ENCODE measurements at regions not wholly inside any gene's neighbourhood (a gene's known extent, or its start where the extent isn't known, plus 50 kb on each side); places are given as distances from the start of the nearest gene placed in this dataset.

DNA sequence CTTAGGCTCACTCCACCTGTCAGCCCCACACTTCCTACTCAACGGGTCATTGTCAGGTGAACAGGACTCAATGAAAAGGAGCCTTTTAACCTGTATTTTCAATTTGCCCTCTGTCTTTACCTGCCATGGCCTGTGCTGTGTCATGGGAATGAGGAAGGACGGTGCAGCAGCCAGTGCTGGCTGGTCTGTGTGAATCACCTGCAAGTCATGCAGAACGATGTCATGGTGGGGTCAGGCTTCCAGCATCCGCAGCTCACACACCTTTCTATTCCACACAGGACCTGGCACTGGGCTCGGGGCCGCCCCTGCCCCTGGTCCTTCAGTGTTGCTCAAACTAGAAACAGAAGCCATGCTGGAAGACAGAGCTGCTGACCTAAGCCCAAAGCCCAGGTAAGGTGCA is 188.7 kb upstream of the GMDS start:
- no peak for DNase-seq (ENCODE audit: extremely low read depth, low read depth, low spot score)

DNA sequence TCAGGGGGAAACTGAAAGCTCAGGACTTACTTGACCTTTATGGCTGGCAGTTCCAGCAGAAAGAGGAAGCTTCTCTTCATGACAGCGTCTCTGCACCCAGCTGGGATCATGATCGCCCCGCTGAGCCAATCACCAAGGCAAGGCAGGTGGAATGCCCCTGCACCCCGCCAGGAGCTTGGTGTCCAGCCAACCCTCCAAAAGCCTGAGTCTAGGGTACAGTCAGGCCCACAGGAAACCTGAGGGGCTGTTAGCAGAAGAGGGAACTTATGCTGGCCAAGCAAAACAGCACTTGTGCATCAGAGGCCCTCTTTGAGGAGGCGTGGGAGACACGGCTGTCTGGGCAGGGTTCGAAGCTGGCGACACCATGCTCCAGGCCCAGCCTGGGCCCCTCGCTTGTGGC is 188.3 kb upstream of the GMDS start:
- DNase-seq (ENCODE audit: extremely low read depth, low read depth, low spot score): no peak

DNA sequence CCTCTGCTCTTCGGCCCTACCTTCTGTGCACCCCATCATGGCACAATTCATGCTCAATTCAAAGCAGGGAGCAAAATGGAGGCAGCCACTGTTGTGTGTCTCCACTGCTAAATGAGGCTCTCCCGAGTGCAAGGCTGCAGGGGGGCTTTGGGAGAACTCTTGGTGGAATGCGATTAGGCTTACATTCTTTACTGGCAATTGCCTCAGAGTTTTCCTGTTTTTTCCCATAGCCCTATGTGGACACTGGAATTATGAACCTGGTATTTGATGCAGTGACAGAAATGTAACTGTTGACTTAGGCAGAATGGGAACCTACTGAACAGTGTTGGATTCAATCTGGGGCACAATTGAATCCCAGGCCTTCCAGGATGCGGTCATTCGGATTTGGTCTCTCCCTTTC is 187.9 kb upstream of the GMDS start:
- DNase-seq (ENCODE audit: extremely low read depth, low read depth, low spot score): no peak

DNA sequence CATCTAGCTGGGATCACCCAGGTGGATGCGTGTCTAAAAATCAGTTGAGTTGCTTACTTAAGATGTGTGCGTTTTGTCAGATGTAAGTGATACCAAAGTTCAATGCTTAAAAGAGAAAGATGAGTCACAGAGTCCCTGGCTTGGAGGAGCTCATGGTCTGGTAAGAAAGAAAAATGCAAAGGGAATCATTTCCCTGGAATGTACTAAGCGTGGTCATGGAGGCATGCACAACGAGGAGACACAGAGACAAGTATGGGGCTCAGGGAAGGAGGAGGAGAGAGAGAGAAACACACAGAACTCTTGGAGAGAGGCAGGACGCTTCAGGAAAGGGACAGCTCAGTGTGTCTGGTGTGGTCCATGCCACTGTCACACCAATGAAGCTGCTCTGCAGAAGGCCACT is 186.9 kb upstream of the GMDS start:
- DNase-seq (ENCODE audit: extremely low read depth, low read depth, low spot score): no peak

DNA sequence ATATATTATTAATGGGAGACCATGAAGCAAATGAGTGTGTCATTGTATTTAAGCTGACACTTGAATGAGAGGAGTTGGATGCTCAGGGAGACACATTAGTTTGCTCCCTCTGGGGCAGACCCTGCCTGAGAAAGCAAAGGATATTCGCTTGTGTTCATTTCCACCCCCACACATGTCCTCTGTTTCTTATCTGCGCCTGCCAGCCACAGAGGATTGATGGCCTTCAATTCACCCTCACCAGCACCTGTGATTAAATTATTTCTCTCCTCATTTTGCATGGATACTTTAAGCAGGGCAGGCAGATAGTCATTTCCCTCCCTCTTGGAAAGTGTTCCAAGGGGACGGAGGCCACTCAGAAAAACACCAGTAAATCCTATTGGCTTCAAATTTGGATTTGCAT is 185.2 kb upstream of the GMDS start:
- DNase-seq (ENCODE audit: extremely low read depth, low read depth, low spot score): no peak

DNA sequence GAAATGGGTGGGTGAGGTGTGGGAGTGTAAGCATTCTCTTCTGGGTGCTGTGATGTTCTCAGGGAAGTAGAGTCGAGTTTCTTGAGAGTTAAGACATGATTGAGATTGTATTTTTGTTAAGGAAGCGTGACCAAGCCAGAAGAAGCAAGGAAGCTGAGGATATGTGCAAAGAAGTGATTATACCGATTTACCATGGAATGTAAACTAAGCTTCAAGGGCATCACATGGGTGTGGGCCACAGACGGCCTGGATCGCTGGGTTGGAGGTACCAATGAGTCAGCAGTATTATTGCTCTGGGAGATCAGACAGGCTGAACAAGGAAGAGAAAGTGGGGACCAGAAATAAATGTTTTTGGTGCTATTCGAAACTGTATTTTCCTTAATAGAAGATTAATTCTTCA is 184.1 kb upstream of the GMDS start:
- no peak for DNase-seq (ENCODE audit: extremely low read depth, low read depth, low spot score)

DNA sequence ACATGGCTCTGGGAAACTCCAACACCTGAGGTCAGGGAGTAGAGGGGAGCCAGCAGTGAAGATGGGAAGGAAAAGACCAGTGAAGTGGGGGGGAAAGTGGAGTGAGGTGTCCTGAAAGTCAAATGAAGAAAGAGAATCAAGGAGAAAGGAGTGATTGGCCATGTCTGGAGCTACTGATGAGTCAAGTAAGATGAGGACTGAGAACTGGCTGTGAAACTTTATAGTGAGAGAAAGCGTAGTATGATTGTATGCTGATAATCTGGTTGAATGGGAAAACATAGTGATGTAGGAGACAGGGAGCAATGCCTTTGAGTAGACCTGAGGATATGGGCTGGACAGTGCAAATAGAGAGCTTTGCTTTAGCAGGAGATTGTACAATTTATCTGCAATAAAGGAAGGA is 183.6 kb upstream of the GMDS start:
- DNase-seq (ENCODE audit: extremely low read depth, low read depth, low spot score): no peak

DNA sequence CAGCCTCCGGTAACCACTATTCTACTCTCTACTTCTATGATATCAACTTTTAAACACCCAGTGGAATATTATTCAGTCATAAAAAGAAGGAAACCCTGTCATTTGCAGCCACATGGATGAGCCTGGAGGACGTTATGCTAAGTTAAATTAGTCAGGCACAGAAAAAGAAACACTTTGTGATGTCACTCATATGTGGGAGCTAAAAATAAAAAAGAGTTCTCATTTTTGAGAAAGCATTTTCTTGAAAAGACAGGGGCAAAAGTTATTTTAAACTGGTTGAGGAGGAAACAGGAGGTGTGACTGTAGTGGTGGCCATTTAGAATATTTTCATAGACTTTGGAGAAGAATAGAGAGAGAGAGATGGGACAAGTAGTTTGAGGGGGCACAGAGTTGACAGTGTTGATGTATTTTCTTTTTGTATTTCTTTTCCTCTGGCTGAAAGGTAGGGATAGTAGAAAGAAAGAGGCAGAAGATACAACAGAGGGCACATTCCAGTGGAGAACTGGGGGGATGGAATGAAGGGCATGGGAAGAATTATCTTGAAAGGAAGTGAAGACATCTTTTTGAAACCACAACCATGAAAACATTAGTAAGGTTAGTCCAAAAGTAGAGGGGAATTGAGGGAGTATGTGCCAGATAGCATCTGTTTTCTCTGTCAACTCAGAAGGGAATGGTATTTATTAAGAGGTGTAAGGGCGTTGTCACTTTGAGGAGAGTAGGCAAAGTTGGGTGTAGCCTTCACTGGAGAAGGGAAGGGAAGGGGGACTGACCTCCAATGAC is 181.3 kb upstream of the GMDS start:
- no peak for DNase-seq (ENCODE audit: extremely low read depth, low read depth, low spot score)

DNA sequence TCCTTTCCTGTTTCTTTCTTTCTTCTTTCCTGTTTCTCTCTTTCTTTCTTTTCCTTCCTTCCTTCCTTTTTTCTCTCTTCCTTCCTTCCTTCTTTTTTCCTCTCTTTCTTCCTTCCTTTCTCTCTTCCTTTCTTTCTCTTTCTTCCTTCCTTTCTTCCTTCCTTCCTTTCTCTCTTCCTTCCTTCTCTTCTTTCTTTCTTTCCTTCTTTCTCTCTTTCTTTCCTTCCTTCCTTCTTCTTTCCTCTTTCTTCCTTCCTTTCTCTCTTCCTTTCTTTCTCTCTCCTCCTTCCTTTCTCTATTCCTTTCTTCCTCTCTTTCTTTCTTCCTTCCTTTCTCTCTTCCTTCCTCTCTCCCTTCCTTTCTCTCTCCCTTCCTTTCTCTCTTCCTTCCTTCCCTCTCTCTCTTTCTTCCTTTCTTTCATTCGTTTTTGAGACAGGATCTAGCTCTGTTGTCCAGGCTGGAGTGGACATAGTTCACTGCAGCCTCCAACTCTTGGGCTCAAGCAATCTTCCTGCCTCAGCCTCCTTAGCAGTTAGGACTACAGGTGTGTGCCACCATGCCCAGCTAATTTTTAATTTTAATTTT is 170.8 kb upstream of the GMDS start:
- DNase-seq (ENCODE audit: extremely low read depth, low read depth, low spot score): no peak

DNA sequence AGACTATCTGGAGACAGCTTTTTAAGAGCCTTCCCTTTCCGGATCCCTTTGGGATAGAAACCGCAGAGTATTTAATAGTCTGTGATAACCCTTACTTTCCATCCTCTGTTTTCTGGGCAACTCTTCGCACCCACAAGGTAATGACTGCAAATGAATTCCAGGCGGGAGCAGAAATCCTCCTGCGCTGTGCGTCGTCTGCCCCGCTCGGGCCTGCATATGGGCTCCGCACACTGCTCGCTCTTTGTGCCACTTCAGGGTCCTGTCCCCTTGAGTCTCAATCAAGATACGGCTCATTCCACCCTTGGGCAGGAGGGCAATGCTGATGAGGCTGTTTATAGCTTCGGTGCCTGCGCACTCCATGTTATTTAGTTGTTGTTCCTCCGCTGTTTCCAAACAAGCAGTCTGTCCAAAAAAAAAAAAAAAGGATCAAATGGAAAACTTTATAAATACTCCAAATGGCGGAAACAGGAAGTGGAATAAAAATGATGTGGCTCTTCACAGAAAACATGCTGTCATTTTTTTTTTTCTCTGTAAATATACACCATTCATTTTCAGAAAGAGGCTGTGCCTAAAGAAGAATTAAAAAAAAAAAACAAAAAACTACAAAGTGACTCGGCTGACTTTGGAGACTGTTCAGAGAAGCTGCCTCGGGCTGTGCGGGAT is 169.6 kb upstream of the GMDS start:
- DNase-seq (ENCODE audit: extremely low read depth, low read depth, low spot score): no peak

DNA sequence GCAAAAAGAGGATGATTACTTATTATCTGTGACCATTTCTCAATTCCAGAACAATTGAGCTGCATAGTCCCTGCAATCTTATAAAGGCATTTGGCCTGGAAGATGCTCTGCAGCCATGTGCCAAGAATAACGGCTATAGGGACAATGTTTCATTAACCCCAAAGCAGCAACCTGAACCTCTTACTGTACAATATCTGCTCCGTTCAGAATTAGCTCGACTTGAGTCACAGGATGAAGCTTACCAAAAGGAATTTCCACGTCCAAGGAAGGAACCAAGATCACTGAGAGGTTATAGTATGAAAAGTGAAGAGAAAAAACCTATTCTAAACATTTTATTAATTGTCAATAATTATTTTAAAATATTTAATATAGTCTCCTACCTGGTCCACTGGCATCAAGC is 167.3 kb upstream of the GMDS start:
- DNase-seq (ENCODE audit: extremely low read depth, low read depth, low spot score): no peak

DNA sequence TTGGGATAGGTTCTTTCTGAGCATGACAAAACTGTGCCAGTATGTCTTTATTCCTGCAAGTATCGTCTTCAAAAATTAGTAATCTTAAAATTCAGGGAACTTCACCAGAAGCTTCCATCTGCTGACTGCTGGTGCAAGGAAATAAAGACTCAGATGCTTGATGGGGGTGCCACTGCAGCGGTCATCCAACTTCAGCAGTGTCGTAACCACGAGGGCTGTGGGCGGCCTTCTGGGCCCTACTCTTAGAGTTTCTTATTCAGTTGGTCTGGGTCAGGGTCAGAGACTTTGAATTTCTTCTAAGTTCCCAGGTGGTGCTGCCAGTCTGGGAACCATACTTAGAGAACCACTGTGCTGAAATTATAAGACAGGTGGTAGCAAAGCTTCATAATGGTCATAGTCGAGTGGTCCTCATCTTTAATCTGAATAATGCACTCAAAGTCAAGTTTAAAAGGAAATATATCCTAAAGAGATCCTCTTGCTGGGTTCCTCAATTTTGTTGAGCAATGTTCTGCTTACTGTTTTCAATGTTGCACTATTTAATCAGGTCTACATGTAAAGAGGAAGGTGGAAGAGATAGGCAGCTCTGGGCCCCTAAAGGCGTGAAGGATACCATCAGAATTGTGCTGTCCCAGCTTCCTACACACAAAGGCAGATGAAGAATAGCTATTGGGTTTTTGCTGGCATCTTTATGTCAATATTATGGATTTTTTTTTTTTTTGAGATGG is 165.4 kb upstream of the GMDS start:
- no peak for DNase-seq (ENCODE audit: extremely low read depth, low read depth, low spot score)

DNA sequence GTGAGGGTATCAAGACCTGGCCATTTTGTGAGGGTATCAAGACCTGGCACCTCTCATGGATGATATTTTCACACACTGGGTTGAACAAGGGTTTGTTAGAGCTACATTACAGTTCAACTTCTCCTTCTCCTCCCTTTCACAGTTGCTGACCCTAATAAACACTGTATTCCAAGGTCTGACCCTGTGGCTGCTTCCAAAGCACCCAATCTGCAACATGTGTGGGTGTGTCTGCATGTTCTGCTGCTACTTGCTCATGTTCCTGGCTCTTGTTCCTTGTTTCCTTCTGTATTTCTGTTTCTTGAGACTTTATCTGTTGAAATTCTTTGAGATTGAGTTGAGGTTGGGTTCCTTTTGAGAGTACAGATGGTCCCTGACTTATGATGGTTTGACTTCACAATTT is 162.1 kb upstream of the GMDS start:
- no peak for DNase-seq (ENCODE audit: extremely low read depth, low read depth, low spot score)

DNA sequence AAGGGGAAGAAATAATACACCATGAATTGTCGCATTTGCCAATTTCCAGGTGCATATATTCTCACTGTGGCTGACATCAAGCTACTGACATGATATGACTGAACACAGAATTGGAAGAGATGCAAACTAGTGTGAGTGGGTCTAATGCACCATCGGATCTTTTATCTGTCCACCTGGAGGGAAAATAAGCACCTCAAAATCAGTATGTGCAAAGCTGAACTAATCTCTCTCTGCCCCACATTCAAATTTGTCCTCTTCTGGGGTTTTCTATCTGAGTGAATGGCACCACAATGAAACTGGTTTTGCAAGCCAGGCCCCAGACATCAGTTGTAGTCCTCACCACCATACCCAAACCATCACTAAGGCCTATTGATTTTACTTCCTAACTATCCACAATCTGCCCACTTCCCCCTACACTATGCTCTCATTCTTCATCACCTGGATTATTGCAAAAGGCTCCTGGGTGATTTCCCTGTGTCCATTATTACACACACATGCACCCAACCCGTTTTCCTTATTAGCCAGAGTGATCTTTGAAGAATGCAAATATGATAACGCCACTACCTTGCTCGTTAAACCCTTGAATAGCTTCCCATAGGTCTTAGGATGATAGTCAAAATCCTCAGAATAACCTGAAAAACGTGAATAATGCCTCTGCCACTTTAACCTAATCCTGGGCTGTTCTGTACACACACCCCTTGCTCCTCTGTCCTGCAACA is 159.0 kb upstream of the GMDS start:
- no peak for DNase-seq (ENCODE audit: extremely low read depth, low read depth, low spot score)

DNA sequence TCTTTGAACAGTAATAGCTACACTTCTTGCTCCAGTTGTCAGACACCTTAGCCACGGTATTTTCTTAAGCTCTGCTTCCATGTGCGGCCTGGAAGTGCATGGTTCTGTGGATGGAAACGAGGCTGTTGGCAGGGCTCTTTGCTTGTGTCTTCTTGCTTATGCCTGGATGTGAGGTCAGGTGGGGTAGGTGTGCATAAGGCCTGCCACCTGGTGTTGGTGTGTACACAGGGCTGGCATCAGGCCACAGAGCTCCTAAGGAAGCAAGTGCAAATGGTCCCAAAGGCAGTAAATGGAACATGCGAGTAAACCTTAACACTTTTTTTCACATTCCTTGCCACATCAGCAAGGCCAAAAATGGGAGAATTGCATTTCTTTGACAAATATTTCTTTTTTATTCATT is 158.1 kb upstream of the GMDS start:
- no peak for DNase-seq (ENCODE audit: extremely low read depth, low read depth, low spot score)

DNA sequence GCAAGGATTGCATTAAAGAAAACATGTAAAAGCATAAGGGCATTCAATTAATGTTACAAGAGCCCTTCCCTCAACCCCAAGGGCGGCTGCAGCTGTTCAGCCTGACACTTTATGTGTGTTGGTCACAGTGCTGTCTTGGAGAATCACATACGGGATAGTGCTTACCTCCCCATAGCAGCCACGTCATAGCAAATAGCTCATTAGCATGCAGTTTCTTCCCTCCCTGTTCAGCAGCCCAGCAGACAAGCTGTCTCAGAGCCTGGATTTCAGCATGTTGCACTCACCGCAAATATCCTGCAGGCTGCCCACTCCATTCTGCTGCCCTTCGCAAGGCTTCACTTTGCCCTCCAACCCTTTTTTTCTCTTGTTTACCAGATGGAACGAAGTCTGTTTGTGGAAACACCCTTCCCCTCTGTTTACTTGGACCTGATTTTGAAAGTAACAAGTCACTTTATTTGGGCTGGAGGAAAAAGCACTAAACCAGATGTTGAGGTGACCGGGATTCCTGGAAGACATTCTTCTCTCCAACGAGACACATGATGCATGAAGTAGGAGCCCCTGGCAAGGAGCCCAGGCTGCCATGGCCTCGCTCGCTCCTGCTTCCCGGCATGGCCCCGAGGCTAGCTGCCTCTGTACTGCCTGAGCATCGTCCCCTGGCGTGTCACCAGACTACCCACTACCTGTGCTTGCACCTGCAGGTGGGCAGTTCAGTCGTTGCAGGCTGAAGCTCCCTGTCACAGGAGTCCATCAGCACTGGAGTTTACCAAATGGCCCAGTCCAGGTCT is 151.6 kb upstream of the GMDS start:
- DNase-seq (ENCODE audit: extremely low read depth, low read depth, low spot score): no peak

DNA sequence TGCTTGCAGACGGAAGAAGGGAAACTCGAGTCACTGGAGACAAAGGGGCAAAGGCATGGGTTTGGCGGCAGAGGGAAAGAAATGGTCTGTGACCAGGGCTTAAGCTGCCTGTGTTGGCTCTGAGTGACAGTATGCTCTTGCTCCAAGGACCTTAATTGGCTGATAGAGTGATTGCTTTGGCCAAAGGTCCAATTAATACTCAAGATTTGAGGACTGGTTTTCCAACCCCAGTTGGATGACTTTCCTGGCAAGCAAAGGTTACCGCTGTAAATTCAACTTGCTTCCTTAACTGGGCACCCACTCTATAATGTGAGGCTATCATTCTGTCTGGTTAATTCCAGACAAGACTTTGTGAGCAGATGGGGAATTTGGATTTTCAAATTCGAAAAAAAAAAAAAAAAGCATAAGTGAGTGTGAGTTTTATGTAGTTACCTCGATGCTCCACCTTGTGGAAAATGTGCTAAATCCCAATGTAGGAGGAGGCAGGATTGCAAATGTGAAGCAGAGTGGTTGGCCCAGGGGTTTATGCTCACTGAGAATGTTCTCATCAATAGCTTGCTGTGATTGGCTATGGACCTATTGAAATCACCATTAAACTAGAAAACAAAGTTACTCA is 150.7 kb upstream of the GMDS start:
- no peak for DNase-seq (ENCODE audit: extremely low read depth, low read depth, low spot score)

DNA sequence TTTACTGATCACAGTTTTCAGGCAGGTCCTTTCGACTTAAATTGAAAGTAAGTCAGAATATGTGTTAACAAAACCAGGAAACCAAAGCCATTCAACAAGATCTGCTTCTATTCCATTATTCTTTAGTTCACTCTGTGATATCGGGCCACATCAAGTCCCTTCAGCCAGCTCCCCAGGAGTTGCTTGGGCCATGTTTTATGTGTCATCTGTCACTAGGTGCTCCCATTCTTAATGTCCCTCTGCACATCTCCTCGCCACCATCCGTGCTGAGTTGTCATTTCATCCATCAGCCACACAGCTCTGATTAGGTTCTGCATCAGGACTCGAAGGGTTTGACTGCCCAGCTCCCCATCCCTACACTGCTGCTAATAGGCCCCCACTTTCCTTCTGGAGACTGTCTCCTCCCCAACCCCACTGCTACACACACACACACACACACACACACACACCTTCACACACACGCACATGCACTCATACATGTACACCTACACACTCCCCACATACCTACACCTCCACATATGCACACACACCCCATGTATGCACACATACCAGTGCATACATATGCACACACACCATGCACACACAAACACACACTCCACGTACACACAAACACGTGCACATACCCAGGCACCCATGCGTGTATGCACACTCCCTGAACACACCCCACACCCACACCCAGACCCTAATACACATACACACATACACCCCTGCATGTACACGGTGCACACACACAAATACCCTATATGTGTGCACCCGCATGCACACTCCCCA is 143.3 kb upstream of the GMDS start:
- no peak for DNase-seq (ENCODE audit: extremely low read depth, low read depth, low spot score)

DNA sequence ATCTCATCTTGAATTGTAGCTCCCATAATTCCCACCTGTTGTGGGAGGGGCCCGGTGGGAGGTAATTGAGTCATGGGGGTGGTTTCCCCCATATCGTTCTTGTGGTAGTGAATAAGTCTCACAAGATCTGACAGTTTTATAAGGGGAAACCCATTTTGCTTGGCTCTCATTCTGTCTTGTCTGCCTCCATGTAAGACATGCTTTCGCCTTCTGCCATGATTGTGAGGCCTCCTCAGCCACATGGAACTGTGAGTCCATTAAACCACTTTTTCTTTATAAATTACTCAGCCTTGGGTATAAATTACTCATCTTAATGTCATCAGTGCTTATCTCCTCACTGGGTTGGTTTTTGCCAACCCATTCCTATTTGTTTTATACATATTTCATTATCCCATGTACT is 142.0 kb upstream of the GMDS start:
- no peak for DNase-seq (ENCODE audit: extremely low read depth, low read depth, low spot score)
